ENCODE measurements at regions not wholly inside any gene's neighbourhood (a gene's known extent, or its start where the extent isn't known, plus 50 kb on each side); places are given as distances from the start of the nearest gene placed in this dataset.
"Not testable (repeated sequence)": the region's sequence is repeated elsewhere in the genome, so short reads cannot be mapped to it uniquely, and the experiment has no call there.

DNA sequence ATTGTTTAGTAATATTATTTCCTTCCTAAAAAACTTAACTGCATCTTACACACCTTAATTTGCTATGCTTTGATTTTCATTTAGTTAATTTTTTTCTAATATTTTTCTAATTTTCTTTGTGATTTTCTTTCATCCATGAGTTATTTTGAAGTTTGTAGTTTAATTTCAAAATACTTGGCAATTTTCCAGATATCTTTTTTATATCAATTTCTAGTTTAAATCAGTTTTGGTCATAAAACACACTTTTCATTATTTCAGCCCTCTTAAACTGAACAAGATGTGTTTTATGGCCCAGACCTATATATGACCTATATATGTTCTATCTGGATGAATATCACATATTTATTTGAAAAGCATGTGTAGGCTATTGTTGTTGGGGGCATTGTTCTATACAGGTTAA is 759.9 kb upstream of the SGO1 start:
- H3K9me3 Mint-ChIP-seq (ENCODE audit: unreplicated experiment) = no peaks in the 10 kb centered on the region
- TF ChIP-seq, protein P1, sequence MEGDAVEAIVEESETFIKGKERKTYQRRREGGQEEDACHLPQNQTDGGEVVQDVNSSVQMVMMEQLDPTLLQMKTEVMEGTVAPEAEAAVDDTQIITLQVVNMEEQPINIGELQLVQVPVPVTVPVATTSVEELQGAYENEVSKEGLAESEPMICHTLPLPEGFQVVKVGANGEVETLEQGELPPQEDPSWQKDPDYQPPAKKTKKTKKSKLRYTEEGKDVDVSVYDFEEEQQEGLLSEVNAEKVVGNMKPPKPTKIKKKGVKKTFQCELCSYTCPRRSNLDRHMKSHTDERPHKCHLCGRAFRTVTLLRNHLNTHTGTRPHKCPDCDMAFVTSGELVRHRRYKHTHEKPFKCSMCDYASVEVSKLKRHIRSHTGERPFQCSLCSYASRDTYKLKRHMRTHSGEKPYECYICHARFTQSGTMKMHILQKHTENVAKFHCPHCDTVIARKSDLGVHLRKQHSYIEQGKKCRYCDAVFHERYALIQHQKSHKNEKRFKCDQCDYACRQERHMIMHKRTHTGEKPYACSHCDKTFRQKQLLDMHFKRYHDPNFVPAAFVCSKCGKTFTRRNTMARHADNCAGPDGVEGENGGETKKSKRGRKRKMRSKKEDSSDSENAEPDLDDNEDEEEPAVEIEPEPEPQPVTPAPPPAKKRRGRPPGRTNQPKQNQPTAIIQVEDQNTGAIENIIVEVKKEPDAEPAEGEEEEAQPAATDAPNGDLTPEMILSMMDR (IDR thresholded peaks at IDR 0.05; ENCODE audit: partially characterized antibody, unreplicated experiment) = no peak
- H3K27ac Mint-ChIP-seq (ENCODE audit: unreplicated experiment) = no peak overlapping the region
- H3K27me3 Mint-ChIP-seq (ENCODE audit: unreplicated experiment) = no peaks in the 10 kb centered on the region
- no peak for DNase-seq
- no peaks in the 10 kb centered on the region for H3K36me3 Mint-ChIP-seq (ENCODE audit: unreplicated experiment)
- no peak overlapping the region for H3K4me3 Mint-ChIP-seq (ENCODE audit: unreplicated experiment)
- no peaks in the 10 kb centered on the region for H3K4me1 Mint-ChIP-seq (ENCODE audit: low read depth, unreplicated experiment)

DNA sequence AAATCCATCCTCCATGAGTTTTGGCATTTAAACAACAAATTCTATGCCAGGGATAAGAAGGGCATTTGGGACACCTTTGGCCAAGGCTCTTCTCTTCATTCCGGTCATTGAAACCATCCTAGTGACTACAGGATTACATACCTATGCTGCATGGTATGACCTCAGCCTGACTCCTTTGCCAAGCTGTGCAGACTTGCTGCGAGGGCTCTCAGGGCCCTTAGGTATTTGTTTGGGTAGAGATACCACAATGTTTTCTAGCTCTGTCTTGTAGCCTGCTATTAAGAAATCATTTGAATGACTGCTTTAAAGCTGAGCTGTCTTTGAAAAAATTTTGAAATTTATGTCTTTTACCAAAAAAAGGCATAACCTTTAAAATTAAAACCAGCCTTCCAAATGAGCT is 749.8 kb upstream of the SGO1 start:
- no peaks in the 10 kb centered on the region for H3K4me1 Mint-ChIP-seq (ENCODE audit: low read depth, unreplicated experiment)
- H3K27me3 Mint-ChIP-seq (ENCODE audit: unreplicated experiment) = no peaks in the 10 kb centered on the region
- H3K4me3 Mint-ChIP-seq (ENCODE audit: unreplicated experiment) = no peak overlapping the region
- H3K27ac Mint-ChIP-seq (ENCODE audit: unreplicated experiment) = no peak overlapping the region
- H3K36me3 Mint-ChIP-seq (ENCODE audit: unreplicated experiment) = no peaks in the 10 kb centered on the region
- TF ChIP-seq, protein P1 (IDR thresholded peaks at IDR 0.05; ENCODE audit: partially characterized antibody, unreplicated experiment) = no peak
- DNase-seq = no peak
- H3K9me3 Mint-ChIP-seq (ENCODE audit: unreplicated experiment) = no peaks in the 10 kb centered on the region

DNA sequence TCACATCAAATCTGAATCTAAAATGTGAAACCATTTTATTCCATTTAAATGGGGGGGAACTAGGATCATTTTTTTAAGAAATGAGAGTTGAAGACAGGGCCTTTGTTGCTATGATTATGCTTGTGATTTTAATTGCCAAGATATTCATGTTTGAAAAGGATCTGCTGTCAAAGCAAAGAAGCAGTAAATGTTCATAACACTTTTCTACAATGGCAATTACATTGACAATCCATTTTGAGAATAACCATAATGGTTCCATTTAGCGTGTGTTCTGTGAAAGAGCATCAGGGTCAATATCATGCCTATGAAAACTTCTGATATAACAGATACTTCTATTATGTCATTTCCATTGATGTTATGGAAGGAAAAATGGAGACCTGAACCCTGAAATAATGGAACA is 745.8 kb upstream of the SGO1 start:
- Mint-ChIP-seq H3K27ac (ENCODE audit: unreplicated experiment) (no peak overlapping the region), H3K4me3 (ENCODE audit: unreplicated experiment) (no peak overlapping the region), H3K36me3 (ENCODE audit: unreplicated experiment) (no peaks in the 10 kb centered on the region), H3K9me3 (ENCODE audit: unreplicated experiment) (no peaks in the 10 kb centered on the region), H3K27me3 (ENCODE audit: unreplicated experiment) (no peaks in the 10 kb centered on the region), H3K4me1 (ENCODE audit: low read depth, unreplicated experiment) (no peaks in the 10 kb centered on the region)
- TF ChIP-seq, protein P1 (IDR thresholded peaks at IDR 0.05; ENCODE audit: partially characterized antibody, unreplicated experiment) = no peak
- no peak for DNase-seq

DNA sequence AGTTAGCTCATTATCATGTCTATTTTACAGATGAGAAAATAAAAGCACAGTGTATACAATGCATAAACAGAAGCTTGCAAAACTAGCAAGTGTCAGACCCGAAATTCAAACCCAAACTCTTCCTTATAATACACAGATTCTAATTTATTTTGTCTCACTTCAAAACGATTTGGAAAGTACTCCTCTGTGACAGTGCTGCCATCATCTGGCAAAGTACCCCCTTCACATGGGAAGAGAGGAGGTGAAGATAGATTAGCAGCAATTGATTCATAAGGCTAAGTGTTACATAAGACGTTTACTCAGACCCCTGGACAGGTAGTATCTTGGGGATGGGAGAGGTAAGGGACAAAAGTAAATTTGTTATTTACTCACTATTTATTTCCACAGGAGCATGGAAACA is 744.0 kb upstream of the SGO1 start:
- H3K36me3 Mint-ChIP-seq (ENCODE audit: unreplicated experiment) = no peaks in the 10 kb centered on the region
- no peaks in the 10 kb centered on the region for H3K27me3 Mint-ChIP-seq (ENCODE audit: unreplicated experiment)
- no peak overlapping the region for H3K27ac Mint-ChIP-seq (ENCODE audit: unreplicated experiment)
- no peak for DNase-seq
- peaks cover 4% of the 10 kb centered on the region for H3K4me1 Mint-ChIP-seq (ENCODE audit: low read depth, unreplicated experiment)
- no peak overlapping the region for H3K4me3 Mint-ChIP-seq (ENCODE audit: unreplicated experiment)
- H3K9me3 Mint-ChIP-seq (ENCODE audit: unreplicated experiment) = no peaks in the 10 kb centered on the region
- TF ChIP-seq, protein P1 (IDR thresholded peaks at IDR 0.05; ENCODE audit: partially characterized antibody, unreplicated experiment) = peak; percentile 27

DNA sequence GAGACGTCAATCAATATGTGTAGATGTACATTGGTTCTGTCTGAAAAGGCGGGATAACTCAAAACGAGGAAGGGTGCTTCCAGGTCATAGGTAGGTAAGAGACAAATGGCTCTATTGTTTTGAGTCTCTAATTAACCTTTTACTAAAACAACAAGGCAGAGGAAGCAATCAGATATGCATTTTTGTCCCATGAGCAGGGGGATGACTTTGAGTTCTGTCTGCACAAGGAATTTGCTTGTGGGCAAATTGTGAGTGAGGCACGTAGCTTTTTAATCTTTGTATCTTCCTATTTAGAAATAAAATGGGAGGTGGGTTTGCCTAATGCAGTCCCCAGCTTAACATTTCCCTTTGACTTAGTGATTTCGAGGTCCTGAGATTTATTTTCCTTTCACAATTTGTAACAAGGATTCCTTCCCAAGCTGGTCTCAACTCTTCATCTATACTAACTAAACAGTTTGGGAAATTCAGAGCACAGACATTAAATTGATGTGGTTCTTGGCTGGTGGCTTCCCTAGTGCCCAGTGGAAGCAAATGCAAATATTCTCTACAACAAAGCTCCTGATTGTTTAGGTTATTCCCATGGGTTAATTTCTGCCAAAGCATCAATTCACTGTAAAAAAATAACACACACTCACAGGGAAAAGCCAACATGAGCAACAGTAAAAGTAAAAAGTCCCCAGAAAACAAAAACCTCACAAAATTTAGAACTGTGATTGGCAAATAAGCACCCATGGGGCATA is 738.8 kb upstream of the SGO1 start:
- no peaks in the 10 kb centered on the region for H3K36me3 Mint-ChIP-seq (ENCODE audit: unreplicated experiment)
- H3K27ac Mint-ChIP-seq (ENCODE audit: unreplicated experiment) = no peak overlapping the region
- TF ChIP-seq, protein P1 (IDR thresholded peaks at IDR 0.05; ENCODE audit: partially characterized antibody, unreplicated experiment) = no peak
- no peak overlapping the region for H3K4me3 Mint-ChIP-seq (ENCODE audit: unreplicated experiment)
- peaks cover 8% of the 10 kb centered on the region for H3K4me1 Mint-ChIP-seq (ENCODE audit: low read depth, unreplicated experiment)
- no peaks in the 10 kb centered on the region for H3K9me3 Mint-ChIP-seq (ENCODE audit: unreplicated experiment)
- no peaks in the 10 kb centered on the region for H3K27me3 Mint-ChIP-seq (ENCODE audit: unreplicated experiment)
- no peak for DNase-seq

DNA sequence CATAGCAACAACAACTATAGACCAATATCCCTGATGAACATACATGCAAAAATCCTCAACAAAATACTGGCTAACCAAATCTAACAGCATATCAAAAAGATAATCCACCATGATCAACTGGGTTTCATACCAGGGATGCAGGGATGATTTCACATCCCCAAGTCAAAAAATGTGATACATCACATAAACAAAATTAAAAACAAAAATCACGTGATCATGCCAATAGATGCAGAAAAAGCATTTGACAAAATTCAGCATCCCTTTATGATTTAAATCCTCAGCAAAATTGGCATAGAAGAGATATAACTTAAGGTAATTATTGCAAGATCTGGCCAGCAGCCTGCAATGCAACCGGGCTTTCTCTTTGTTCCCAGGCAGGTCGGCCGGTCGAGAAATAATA is 735.1 kb upstream of the SGO1 start:
- H3K9me3 Mint-ChIP-seq (ENCODE audit: unreplicated experiment) = not testable (repeated sequence)

More for the DNA sequence above, 735.1 kb upstream of the SGO1 start:
- not testable (repeated sequence) for DNase-seq; H3K4me3 Mint-ChIP-seq (ENCODE audit: unreplicated experiment); H3K27ac Mint-ChIP-seq (ENCODE audit: unreplicated experiment); H3K36me3 Mint-ChIP-seq (ENCODE audit: unreplicated experiment); H3K27me3 Mint-ChIP-seq (ENCODE audit: unreplicated experiment); H3K4me1 Mint-ChIP-seq (ENCODE audit: low read depth, unreplicated experiment)

All from glutamatergic neuron (in vitro differentiated cells).